ENCODE measurements at regions not wholly inside any gene's neighbourhood (a gene's known extent, or its start where the extent isn't known, plus 50 kb on each side); places are given as distances from the start of the nearest gene placed in this dataset.

DNA sequence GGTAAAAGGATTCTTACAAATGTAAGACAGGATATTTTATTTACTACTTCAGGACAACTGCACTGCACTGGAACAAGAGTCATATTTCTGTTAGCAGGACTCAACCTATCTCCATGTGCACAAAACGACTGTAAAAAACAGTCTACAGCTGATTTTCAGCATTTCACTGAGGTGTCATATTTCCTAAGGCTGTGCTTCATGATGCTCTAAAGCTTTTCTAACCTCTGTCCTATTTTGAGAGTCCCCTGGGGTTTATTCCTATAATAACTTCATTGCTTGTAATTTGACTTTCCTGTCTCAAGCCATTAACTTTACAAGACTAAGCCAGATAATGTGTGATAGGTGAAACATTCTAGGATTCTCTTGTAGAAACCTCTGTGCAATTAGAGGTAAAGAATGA is 472.3 kb downstream of the HINT1 start:
- Histone ChIP-seq H2AFZ (0 out of 2 replicates have a peak overlapping the region, but pooled peaks have one; percentile 40), H3K27ac (ENCODE audit: low read depth) (no peak overlapping the region), H3K36me3 (ENCODE audit: insufficient read depth) (no peaks in the 10 kb centered on the region), H3K4me2 (no peak overlapping the region), H3K9me2 (ENCODE audit: insufficient read depth) (0 out of 2 replicates have a peak, but pooled peaks cover 3% of the 10 kb centered on the region), H4K20me1 (replicated peaks; ENCODE audit: insufficient read depth) (no peaks in the 10 kb centered on the region), H3K4me1 (ENCODE audit: insufficient read depth) (no peaks in the 10 kb centered on the region), H3K27me3 (ENCODE audit: insufficient read depth) (no peaks in the 10 kb centered on the region), H3F3A (replicated peaks; ENCODE audit: low read depth) (no peaks in the 10 kb centered on the region), H3K4me3 (no peak overlapping the region), H3K79me2 (replicated peaks; ENCODE audit: insufficient read depth) (no peaks in the 10 kb centered on the region)
- H3K27ac Mint-ChIP-seq = no peak overlapping the region
- no peaks in the 10 kb centered on the region for H3K27me3 Mint-ChIP-seq (ENCODE audit: insufficient read depth, low read depth, poor library complexity)
- ATAC-seq (no peak), DNase-seq (ENCODE audit: low spot score) (no peak)
- no peaks in the 10 kb centered on the region for H3K4me1 Mint-ChIP-seq
- no peaks in the 10 kb centered on the region for H3K36me3 Mint-ChIP-seq (ENCODE audit: low read depth)
- TF ChIP-seq, protein P1, sequence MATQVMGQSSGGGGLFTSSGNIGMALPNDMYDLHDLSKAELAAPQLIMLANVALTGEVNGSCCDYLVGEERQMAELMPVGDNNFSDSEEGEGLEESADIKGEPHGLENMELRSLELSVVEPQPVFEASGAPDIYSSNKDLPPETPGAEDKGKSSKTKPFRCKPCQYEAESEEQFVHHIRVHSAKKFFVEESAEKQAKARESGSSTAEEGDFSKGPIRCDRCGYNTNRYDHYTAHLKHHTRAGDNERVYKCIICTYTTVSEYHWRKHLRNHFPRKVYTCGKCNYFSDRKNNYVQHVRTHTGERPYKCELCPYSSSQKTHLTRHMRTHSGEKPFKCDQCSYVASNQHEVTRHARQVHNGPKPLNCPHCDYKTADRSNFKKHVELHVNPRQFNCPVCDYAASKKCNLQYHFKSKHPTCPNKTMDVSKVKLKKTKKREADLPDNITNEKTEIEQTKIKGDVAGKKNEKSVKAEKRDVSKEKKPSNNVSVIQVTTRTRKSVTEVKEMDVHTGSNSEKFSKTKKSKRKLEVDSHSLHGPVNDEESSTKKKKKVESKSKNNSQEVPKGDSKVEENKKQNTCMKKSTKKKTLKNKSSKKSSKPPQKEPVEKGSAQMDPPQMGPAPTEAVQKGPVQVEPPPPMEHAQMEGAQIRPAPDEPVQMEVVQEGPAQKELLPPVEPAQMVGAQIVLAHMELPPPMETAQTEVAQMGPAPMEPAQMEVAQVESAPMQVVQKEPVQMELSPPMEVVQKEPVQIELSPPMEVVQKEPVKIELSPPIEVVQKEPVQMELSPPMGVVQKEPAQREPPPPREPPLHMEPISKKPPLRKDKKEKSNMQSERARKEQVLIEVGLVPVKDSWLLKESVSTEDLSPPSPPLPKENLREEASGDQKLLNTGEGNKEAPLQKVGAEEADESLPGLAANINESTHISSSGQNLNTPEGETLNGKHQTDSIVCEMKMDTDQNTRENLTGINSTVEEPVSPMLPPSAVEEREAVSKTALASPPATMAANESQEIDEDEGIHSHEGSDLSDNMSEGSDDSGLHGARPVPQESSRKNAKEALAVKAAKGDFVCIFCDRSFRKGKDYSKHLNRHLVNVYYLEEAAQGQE (IDR thresholded peaks at IDR 0.05; ENCODE audit: unreplicated experiment) = no peak
- TF ChIP-seq EZH2 (IDR thresholded peaks at IDR 0.05; ENCODE audit: low read depth, unreplicated experiment) (no peak), CREB1 (CRISPR knock-in tag; IDR thresholded peaks at IDR 0.05; ENCODE audit: low read depth) (no peak), ZNF462 (CRISPR knock-in tag; IDR thresholded peaks at IDR 0.05) (no peak), NANOG (IDR thresholded peaks at IDR 0.05; ENCODE audit: borderline replicate concordance) (no peak), ZNF331 (CRISPR knock-in tag; IDR thresholded peaks at IDR 0.05; ENCODE audit: low read depth) (no peak), STAT1 (IDR thresholded peaks at IDR 0.05; ENCODE audit: unreplicated experiment) (no peak), CTCF (conservative IDR thresholded peaks at IDR 0.05; ENCODE audit: low read depth in 2 of 2) (no peak), ZNF114 (CRISPR knock-in tag; IDR thresholded peaks at IDR 0.05) (no peak), ETS1 (IDR thresholded peaks at IDR 0.05) (no peak), JUNB (IDR thresholded peaks at IDR 0.05; ENCODE audit: unreplicated experiment) (no peak), POLR2AphosphoS5 (IDR thresholded peaks at IDR 0.05; ENCODE audit: low read depth) (no peak), EZH2phosphoT487 (IDR thresholded peaks at IDR 0.05; ENCODE audit: unreplicated experiment) (no peak)
- no peaks in the 10 kb centered on the region for H3K9me3 Mint-ChIP-seq
- H3K4me3 Mint-ChIP-seq = no peak overlapping the region

Measured in GM23338 (cell line).